GM21390 (cell line): ENCODE measurements at regions not wholly inside any gene's neighbourhood (a gene's known extent, or its start where the extent isn't known, plus 50 kb on each side); places are given as distances from the start of the nearest gene placed in this dataset.
"Not testable (repeated sequence)": the region's sequence is repeated elsewhere in the genome, so short reads cannot be mapped to it uniquely, and the experiment has no call there.

ENCODE experiments used
- ATAC-seq: cut with Tn5 transposase; IDR thresholded peaks from one replicate; pipeline ENCODE4 v1.9.1; 2021; ENCODE audit not compliant: unreplicated experiment

DNA sequence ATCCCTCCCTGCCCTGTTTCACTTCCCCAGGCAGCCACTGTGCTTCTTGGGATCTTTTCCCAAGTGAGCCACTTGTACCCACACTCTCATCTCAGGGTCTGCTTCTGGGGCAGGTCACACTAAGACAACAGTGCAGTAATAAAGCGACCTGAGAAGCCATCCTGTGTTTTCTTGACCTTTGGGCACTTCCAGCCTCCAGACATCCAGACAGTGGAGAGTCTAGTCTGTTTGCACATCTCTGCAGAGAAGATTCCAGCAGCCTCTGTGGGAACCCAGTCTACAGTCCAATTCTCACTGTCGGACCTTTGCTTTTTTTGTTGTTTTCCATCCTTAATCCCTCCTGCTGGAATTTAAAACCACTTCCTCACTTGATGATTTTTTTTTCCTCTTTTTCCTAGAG is 50.3 kb upstream of the ATP6AP2 start:
- no peak for ATAC-seq

DNA sequence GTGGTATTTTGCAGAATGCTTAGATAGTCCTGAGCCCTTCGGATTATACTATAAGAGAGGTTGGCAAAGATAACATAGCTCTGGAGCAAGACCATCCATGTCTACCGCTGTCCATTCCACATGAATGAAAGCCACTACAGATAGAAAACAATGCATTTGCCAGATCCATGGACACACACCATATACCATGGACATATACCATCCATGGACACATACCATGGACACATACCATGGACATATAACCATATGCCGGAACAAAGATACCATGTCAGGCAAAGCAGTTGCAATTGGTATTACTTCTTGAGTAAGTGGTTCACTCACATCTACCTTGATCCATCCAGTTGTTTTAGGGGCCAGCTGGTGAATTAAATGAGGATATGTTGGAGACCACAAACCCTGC is 53.2 kb upstream of the ATP6AP2 start:
- ATAC-seq = no peak

GRCh38 chrX:40526412-40526811 is 54.4 kb upstream of the ATP6AP2 start:
- ATAC-seq = no peak

DNA sequence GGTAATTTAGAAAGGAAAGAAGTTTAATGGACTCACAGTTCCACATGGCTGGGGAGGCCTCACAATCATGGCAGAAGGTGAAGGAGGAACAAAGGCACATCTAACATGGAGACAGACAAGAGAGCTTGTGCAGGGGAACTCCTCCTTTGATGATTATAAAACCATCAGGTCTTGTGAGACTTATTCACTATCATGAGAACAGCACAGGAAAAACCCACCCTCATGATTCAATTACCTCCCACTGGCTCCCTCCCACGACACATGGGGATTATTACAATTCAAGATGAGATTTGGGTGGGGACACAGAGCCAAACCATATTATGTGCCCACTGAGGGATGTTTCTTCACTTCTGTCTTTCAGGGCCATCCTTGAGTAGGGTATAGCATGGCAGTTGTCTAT is 54.9 kb upstream of the ATP6AP2 start:
- ATAC-seq = not testable (repeated sequence)

GRCh38 chrX:40524423-40524822 is 56.3 kb upstream of the ATP6AP2 start:
- ATAC-seq = no peak

DNA sequence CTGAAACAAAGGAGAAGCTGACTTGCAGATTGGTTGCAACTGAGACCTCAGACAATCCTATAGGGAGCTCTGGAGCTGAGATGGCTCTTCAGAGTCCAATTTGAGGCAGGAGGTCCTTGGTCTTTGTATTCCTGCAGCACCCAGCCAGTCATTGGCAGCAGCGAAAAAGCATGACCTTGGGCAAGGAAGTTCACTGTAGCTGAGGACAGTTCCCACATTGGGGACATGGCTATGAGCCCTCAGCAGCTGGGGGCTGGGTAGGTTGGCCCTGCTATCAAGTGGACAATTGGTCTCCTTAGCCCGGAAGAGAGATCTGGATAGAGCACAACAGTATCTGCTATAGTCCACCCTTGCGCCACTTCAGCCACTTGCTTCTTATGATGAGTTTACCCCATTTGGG is 56.9 kb upstream of the ATP6AP2 start:
- no peak for ATAC-seq

- ATAC-seq = no peak
Measured at GRCh38 chrX:40521868-40522450, 58.8 kb upstream of the ATP6AP2 start.

DNA sequence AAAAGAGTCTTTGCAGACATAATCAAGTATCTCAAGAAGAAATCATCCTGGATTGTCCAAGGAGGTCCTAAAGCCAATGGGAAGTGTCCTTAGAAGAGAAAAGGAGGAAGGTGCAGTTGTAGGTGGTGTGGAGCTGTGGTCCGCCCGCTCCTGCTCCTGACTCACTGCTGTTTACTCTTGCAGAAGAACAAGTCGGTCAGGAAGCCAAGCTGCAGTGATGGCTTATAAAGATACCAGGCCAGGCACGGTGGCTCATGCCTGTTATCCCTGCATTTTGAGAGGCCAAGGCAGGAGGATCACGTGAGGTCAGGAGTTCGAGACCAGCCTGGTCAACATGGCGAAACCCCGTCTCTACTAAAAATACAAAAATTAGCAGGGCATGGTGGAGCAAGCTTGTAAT is 66.4 kb upstream of the ATP6AP2 start:
- ATAC-seq = no peak

DNA sequence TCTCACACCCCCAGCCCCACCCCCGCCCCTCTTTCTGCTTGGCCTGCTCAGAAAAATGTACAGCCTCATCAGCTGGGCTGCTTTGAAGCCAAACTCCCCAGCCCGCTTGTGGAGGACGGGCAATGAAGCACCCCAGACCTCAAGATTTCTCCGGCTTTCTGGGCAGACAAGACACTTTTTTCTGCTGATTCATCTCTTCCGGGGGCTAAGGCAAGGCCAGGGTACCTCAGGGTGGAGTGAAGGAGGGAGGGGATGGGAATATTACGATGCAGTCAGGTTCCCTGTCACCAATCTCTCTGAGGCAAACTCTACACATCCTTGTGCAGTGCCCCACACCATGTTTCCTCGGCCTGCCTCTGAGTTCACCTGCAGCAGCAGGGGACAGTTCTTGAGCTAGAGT is 66.9 kb upstream of the ATP6AP2 start:
- no peak for ATAC-seq

DNA sequence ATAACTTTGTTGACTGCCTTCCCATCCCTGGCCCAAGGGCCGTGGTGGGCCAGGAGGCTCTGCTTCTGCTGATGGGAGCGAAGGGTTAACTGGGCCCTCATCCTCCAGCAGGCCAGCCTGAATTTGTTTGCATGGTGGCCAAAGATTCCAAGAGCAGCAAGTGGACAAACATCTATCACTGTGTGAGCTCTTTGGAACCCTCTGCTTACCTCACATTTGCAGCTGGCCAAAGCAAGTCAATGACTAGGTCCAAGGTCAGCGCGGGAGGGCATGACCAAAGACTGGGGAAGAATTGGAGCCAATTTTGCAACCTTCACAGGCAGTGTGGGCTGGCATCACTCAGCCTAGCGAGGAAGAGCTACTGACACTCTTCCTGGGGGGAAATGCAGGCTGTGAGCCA is 67.8 kb upstream of the ATP6AP2 start:
- no peak for ATAC-seq

GRCh38 chrX:40511258-40511657 is 69.5 kb upstream of the ATP6AP2 start:
- no peak for ATAC-seq

GRCh38 chrX:40508560-40508959 is 72.2 kb upstream of the ATP6AP2 start:
- ATAC-seq = no peak

DNA sequence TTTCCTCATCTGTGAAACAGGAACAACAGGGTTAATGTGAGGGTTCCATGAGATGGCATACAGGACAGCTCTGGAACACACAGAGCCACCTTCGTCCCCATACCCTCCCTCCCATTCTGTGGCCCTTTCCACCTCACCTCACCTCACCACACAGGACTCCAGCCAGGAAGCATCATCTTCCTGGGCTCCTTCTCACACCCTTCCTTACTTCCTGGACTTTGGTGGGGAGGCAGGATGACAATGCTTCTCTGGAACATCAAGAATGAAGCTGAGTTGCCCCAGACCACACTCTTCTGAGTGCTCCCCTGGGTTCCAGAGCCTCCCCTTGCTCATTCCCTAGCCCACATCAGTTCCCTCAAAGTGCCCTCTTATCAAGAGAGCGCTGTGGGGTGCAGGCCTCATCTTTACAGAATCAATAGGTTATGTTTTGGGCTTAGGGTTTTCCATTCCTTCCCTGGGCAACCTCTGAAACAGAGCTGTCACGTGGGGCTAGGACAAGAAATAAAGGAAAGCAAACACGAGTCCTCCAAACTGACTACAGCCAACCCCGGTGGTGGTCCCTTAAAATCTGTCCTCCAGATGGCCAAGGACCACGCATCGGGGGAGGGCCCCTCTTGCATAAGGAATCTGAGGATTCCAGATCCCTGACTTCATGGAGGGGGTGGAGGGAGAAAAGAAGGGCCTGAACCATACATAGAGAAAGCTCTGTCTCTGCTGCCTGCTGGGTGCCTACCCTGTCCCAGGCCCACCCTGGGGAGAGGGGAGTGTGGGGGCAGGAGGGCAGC is 74.4 kb upstream of the ATP6AP2 start:
- no peak for ATAC-seq

DNA sequence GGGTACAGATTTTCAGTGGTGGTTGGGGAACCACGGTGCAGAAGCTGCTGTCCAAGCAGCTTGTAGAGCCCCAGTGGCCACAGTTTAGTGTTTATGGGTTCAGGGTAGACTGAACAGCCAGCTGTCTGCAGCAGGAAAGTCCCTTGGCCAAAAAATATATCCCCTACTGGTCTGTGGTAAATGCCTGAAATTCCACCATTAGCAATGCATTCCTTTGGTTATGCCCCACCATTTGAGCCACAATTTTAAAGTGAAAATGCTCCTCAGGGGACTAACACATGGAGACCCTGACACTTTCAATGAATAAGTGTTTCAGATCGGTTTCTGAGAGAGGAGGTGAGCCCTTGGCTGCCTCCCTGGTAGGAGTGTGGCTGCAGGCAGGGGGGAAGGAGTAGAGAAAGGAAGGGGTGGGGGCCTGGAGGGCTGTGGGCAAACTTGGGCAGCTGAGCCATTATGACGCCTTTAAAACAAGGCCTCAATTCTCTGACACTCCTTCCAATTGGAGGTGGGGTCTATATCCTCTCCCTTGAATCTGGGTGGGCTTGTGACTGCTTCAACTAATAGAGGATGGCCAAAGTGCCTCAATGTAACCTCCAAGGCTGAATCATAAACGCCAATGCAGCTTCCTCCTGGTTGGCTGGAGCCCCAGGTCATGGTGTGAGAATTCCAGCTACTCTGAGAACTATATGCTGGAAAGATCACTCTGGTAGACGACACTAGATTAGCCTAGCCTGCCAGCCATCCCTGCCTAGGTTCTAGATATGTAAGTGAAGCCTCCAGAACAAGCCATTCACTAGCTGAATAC is 75.8 kb upstream of the ATP6AP2 start:
- ATAC-seq = no peak

- no peak for ATAC-seq
Measured at GRCh38 chrX:40503094-40503493, 77.7 kb upstream of the ATP6AP2 start.

DNA sequence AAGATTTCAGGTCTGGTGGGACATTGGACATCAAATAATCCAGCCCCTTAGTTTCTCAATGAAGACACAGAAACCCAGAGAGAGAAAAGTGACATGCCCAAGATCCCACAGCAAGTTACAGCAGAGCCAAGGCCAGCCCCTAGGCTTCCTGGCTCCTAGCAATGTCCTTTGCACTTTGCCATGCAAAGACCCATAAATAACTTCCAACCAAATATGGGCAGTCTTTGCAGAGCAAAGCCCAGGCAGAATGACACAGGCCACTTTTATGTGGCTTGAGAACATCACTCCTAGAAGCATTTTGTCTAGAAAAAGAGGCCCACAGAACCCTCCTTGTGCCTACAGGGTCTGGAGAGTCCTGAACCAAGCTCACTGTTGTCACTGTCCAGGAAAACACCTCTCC is 78.1 kb upstream of the ATP6AP2 start:
- no peak for ATAC-seq

DNA sequence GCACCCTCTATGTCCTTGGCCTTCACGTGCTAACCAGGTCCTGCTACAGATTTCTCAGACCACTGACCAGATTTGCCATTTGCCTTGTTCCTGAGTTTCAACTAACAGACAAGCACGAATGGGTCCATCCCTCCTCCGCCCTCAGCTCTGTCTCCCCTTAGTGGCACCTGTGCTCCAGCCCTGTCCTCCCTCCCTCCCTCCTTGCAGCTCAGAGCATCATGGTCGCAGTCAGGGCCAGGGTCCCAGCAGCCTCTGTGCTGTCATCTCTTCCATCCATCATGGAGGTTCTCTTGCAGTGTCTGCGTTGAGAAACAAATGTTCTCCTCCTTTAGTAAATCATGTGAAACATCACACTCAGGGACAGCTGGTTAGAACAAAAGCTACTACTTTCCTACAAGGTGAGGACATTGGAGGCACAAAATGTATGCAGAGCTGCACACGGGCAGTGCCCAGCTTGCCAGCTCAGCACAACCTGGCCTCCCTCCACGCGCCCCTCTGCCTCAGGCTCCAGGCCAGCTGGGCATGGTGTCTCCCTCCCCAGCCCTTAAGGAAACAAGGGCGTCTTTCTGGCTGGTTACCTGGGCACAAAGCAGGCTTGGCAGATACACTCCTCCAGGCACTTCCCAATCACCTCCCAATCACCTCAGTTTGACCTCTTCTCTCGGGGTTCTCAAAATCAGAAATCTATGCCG is 79.5 kb upstream of the ATP6AP2 start:
- no peak for ATAC-seq

DNA sequence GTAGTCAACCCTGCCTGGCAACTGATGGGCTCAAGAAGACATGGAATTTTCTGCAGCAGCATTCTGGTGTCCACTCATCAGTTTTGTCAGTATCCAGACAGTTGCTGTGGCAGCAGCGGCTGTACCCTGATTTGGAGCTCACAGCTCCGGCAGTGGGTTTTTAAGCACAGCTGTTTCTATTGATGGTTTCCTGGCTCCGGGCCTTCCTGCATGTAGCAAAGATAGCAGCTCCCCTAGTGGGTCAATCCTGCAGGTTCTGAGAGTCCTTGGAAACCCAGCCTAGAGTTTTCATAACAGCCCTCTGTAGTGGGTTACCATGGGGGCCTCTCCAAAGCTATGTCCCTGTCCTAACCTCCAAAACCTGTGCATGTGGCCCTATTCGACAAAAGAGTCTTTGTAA is 84.0 kb upstream of the ATP6AP2 start:
- no peak for ATAC-seq

GRCh38 chrX:40495659-40496058 is 85.1 kb upstream of the ATP6AP2 start:
- ATAC-seq = no peak

DNA sequence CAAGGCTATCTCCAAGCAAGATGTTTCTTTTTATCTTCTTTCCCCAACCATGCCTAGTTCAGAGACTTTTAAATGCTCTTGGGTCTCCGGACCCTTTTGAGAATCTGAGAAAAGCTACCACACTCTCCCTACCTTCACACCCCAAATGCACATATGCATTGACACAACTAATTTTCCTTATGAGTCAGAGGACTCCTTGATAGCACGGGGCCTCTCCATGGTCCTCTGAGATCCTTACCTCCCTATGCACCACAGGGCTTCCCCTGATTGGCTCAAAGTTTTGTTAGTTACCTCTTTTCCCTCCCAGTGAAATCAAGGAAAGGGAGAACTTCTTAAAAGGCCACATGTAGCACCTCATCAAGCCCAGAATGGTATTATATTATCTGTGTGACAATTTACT is 86.8 kb upstream of the ATP6AP2 start:
- no peak for ATAC-seq

DNA sequence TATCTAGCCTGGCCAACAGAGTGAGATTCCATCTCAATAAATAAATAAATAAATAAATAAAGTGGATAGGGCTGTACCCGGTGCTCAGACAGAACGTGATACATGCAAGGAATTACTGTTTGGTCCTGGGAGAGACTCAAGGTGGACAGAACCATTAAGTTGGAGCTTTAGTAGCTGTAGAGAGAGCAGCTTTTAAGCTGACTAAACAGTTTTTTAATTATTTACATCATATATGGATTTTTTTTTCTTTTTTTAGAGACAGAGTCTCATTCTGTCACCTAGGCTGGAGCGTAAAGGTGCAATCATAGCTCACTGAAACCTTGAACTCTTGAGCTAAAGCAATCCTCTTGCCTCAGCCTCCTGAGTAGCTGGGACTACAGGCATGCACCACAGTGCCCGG is 92.5 kb upstream of the ATP6AP2 start:
- no peak for ATAC-seq

- ATAC-seq = no peak
Measured at GRCh38 chrX:40485973-40486372, 94.8 kb upstream of the ATP6AP2 start.
